SK-N-MC (cell line): ENCODE measurements at regions not wholly inside any gene's neighbourhood (a gene's known extent, or its start where the extent isn't known, plus 50 kb on each side); places are given as distances from the start of the nearest gene placed in this dataset.
"Not testable (repeated sequence)": the region's sequence is repeated elsewhere in the genome, so short reads cannot be mapped to it uniquely, and the experiment has no call there.

ENCODE experiments used
- DNase-seq: peaks from one replicate; pipeline ENCODE4 v3.0.0-alpha.2; 2011; ENCODE audit warnings: low read depth, low spot score
- H3K27ac ChIP-seq: fragments of 200-600 bp; sonication (generic); 2 replicates; pipeline ENCODE4 v1.5.1; 2016; ENCODE audit warnings: mixed run types
- H3K36me3 ChIP-seq: fragments of 200-600 bp; sonication (generic); 2 replicates; pipeline ENCODE4 v1.6.1; 2017; ENCODE audit warnings: antibody characterized with exemption, low read length, mixed read lengths; ENCODE audit not compliant: insufficient read depth
- H3K4me3 ChIP-seq: fragments of 200-600 bp; sonication (generic); 2 replicates; pipeline ENCODE4 v1.5.1; 2016
- H3K9ac ChIP-seq: fragments of 200-600 bp; sonication (generic); 2 replicates; pipeline ENCODE4 v1.8.0; 2017; ENCODE audit warnings: mixed run types, mixed read lengths; ENCODE audit not compliant: insufficient read length
- H3K9me3 ChIP-seq: fragments of 200-600 bp; sonication (generic); 2 replicates; pipeline ENCODE4 v1.6.1; 2017; ENCODE audit warnings: low read depth, mild to moderate bottlenecking, antibody characterized with exemption, low read length, moderate library complexity, mixed read lengths
- EZH2 ChIP-seq: fragments of 200-600 bp; sonication (generic); IDR thresholded peaks from one replicate; pipeline ENCODE4 v1.6.1; 2017; ENCODE audit warnings: antibody characterized with exemption
- FOXP2 ChIP-seq: optimal IDR thresholded peaks from 2 replicates; pipeline ENCODE3; 2011; ENCODE audit warnings: mild to moderate bottlenecking, moderate library complexity; ENCODE audit not compliant: insufficient read depth; ENCODE audit errors: extremely low read length, control extremely low read depth
- POLR2AphosphoS5 ChIP-seq: IDR thresholded peaks from 2 replicates; pipeline ENCODE4 v1.6.1; 2012; ENCODE audit warnings: mild to moderate bottlenecking, low read depth, low read length, borderline replicate concordance

- Histone ChIP-seq H3K4me3 (no peak overlapping the region), H3K9ac (no peak overlapping the region), H3K9me3 (no peaks in the 10 kb centered on the region), H3K36me3 (no peaks in the 10 kb centered on the region), H3K27ac (no peak overlapping the region)
- TF ChIP-seq FOXP2 (no peak), EZH2 (no peak), POLR2AphosphoS5 (no peak)
- no peak for DNase-seq
These were observed 120.5 kb upstream of the DDHD1 start for GRCh38 chr14:53273671-53274072.

GRCh38 chr14:53265025-53265424 lies 111.9 kb upstream of the DDHD1 start:
- no peaks in the 10 kb centered on the region for H3K36me3 ChIP-seq
- H3K27ac ChIP-seq: no peak overlapping the region
- DNase-seq: no peak
- H3K9me3 ChIP-seq: no peaks in the 10 kb centered on the region
- H3K4me3 ChIP-seq: no peak overlapping the region
- no peak overlapping the region for H3K9ac ChIP-seq
- TF ChIP-seq EZH2 (no peak), POLR2AphosphoS5 (no peak), FOXP2 (no peak)

- no peak for TF ChIP-seq FOXP2
- TF ChIP-seq POLR2AphosphoS5: no peak
- TF ChIP-seq EZH2: no peak
- no peak for DNase-seq
- Histone ChIP-seq H3K4me3 (no peak overlapping the region), H3K36me3 (no peaks in the 10 kb centered on the region), H3K9ac (no peak overlapping the region), H3K9me3 (no peaks in the 10 kb centered on the region), H3K27ac (no peak overlapping the region)
These were observed 107.8 kb upstream of the DDHD1 start for GRCh38 chr14:53260928-53261327.

GRCh38 chr14:53260286-53260685 lies 107.2 kb upstream of the DDHD1 start:
- no peaks in the 10 kb centered on the region for H3K9me3 ChIP-seq
- TF ChIP-seq FOXP2: no peak
- no peak for TF ChIP-seq EZH2
- TF ChIP-seq POLR2AphosphoS5: no peak
- H3K27ac ChIP-seq: no peak overlapping the region
- H3K36me3 ChIP-seq: no peaks in the 10 kb centered on the region
- no peak for DNase-seq
- no peak overlapping the region for H3K9ac ChIP-seq
- no peak overlapping the region for H3K4me3 ChIP-seq

- H3K9ac ChIP-seq: no peak overlapping the region
- no peak overlapping the region for H3K4me3 ChIP-seq
- no peaks in the 10 kb centered on the region for H3K36me3 ChIP-seq
- no peak overlapping the region for H3K27ac ChIP-seq
- no peak for TF ChIP-seq POLR2AphosphoS5
- no peak for TF ChIP-seq EZH2
- TF ChIP-seq FOXP2: no peak
- DNase-seq: no peak
- H3K9me3 ChIP-seq: no peaks in the 10 kb centered on the region
These were observed 99.0 kb upstream of the DDHD1 start for GRCh38 chr14:53252141-53252540.

GRCh38 chr14:53249059-53249458 lies 95.9 kb upstream of the DDHD1 start:
- TF ChIP-seq FOXP2: no peak
- TF ChIP-seq POLR2AphosphoS5: no peak
- TF ChIP-seq EZH2: no peak

GRCh38 chr14:53247596-53248370 lies 94.7 kb upstream of the DDHD1 start:
- H3K9me3 ChIP-seq: no peaks in the 10 kb centered on the region
- H3K4me3 ChIP-seq: no peak overlapping the region
- no peak for TF ChIP-seq EZH2
- no peak for TF ChIP-seq POLR2AphosphoS5
- no peak for TF ChIP-seq FOXP2
- no peak for DNase-seq
- no peaks in the 10 kb centered on the region for H3K36me3 ChIP-seq
- no peak overlapping the region for H3K27ac ChIP-seq
- no peak overlapping the region for H3K9ac ChIP-seq

More at GRCh38 chr14:53249059-53249458, 95.9 kb upstream of the DDHD1 start:
- no peak overlapping the region for H3K27ac ChIP-seq
- H3K9ac ChIP-seq: no peak overlapping the region
- H3K4me3 ChIP-seq: no peak overlapping the region
- DNase-seq: no peak
- H3K36me3 ChIP-seq: no peaks in the 10 kb centered on the region
- no peaks in the 10 kb centered on the region for H3K9me3 ChIP-seq

- not testable (repeated sequence) for DNase-seq, H3K9me3 ChIP-seq, H3K9ac ChIP-seq, H3K36me3 ChIP-seq, H3K27ac ChIP-seq, H3K4me3 ChIP-seq
These were observed 89.8 kb upstream of the DDHD1 start for GRCh38 chr14:53242898-53243297.

- Histone ChIP-seq H3K9me3 (no peaks in the 10 kb centered on the region), H3K36me3 (no peaks in the 10 kb centered on the region), H3K9ac (no peak overlapping the region), H3K4me3 (no peak overlapping the region), H3K27ac (no peak overlapping the region)
- no peak for DNase-seq
- TF ChIP-seq EZH2 (no peak), FOXP2 (no peak), POLR2AphosphoS5 (no peak)
These were observed 84.4 kb upstream of the DDHD1 start for GRCh38 chr14:53237488-53237887.

- Histone ChIP-seq H3K27ac (no peak overlapping the region), H3K4me3 (no peak overlapping the region), H3K9ac (no peak overlapping the region), H3K9me3 (no peaks in the 10 kb centered on the region), H3K36me3 (no peaks in the 10 kb centered on the region)
- no peak for DNase-seq
- TF ChIP-seq EZH2 (no peak), POLR2AphosphoS5 (no peak), FOXP2 (no peak)
These were observed 83.6 kb upstream of the DDHD1 start for GRCh38 chr14:53236708-53237107.
